Nephron (organoid): ENCODE measurements at regions not wholly inside any gene's neighbourhood (a gene's known extent, or its start where the extent isn't known, plus 50 kb on each side); places are given as distances from the start of the nearest gene placed in this dataset.
"Not testable (repeated sequence)": the region's sequence is repeated elsewhere in the genome, so short reads cannot be mapped to it uniquely, and the experiment has no call there.

Experiments used
- H3K27ac Mint-ChIP-seq, 3 experiments: 2 replicates each; pipeline ENCODE4 v1.8.0; 2020; ENCODE audit warnings: mixed read lengths in 3 of 3, mild to moderate bottlenecking in 2 of 3, moderate library complexity in 1 of 3
- H3K27me3 Mint-ChIP-seq: 2 replicates; pipeline ENCODE4 v1.8.0; 2021; ENCODE audit warnings: low read depth, mild to moderate bottlenecking, moderate library complexity, mixed read lengths
- H3K36me3 Mint-ChIP-seq: 2 replicates; pipeline ENCODE4 v1.8.0; 2020; ENCODE audit warnings: low read depth, mixed read lengths
- H3K4me1 Mint-ChIP-seq: 2 replicates; pipeline ENCODE4 v1.8.0; 2020; ENCODE audit warnings: mixed read lengths
- H3K4me3 Mint-ChIP-seq, 3 experiments: 2 replicates each; pipeline ENCODE4 v1.8.0; 2020; ENCODE audit warnings: mild to moderate bottlenecking in 3 of 3, mixed read lengths in 3 of 3, moderate library complexity in 2 of 3
- H3K9me3 Mint-ChIP-seq: 2 replicates; pipeline ENCODE4 v1.8.0; 2020; ENCODE audit warnings: mixed read lengths
- CTCF ChIP-seq, 3 experiments: fragments of 200-600 bp; sonication (generic); IDR thresholded peaks; one replicate each; pipeline ENCODE4 v1.5.0; 2021; ENCODE audit warnings: antibody characterized with exemption in 3 of 3; ENCODE audit not compliant: unreplicated experiment in 3 of 3

- Mint-ChIP-seq H3K27me3 (peaks cover 17% of the 10 kb centered on the region), H3K4me1 (no peaks in the 10 kb centered on the region), H3K4me3 (no peak overlapping the region), H3K27ac (no peak overlapping the region), H3K36me3 (no peaks in the 10 kb centered on the region), H3K9me3 (peaks cover 6% of the 10 kb centered on the region)
- TF ChIP-seq CTCF (IDR thresholded peaks at IDR 0.05; ENCODE audit: unreplicated experiment in 3 of 3) = no peak
Observed at GRCh38 chr6:168799067-168799466, 358.1 kb downstream of the SMOC2 start.

- no peak for TF ChIP-seq CTCF (IDR thresholded peaks at IDR 0.05; ENCODE audit: unreplicated experiment in 3 of 3)
- Mint-ChIP-seq H3K27ac (no peak overlapping the region), H3K27me3 (peaks cover 8% of the 10 kb centered on the region), H3K4me3 (no peak overlapping the region), H3K9me3 (peaks cover 6% of the 10 kb centered on the region), H3K36me3 (no peaks in the 10 kb centered on the region), H3K4me1 (no peaks in the 10 kb centered on the region)
Observed at GRCh38 chr6:168796106-168796505, 355.1 kb downstream of the SMOC2 start.

GRCh38 chr6:168795611-168796010 is 354.6 kb downstream of the SMOC2 start:
- not testable (repeated sequence) for H3K4me3 Mint-ChIP-seq, H3K9me3 Mint-ChIP-seq, H3K4me1 Mint-ChIP-seq, H3K27me3 Mint-ChIP-seq, H3K36me3 Mint-ChIP-seq
- H3K27ac Mint-ChIP-seq = peak overlapping the region in 1 of 3 experiments; percentile 51

GRCh38 chr6:168794491-168794890 is 353.5 kb downstream of the SMOC2 start:
- TF ChIP-seq CTCF (IDR thresholded peaks at IDR 0.05; ENCODE audit: unreplicated experiment in 3 of 3) = no peak
- Mint-ChIP-seq H3K36me3 (no peaks in the 10 kb centered on the region), H3K9me3 (peaks cover 6% of the 10 kb centered on the region), H3K27ac (no peak overlapping the region), H3K4me1 (no peaks in the 10 kb centered on the region), H3K4me3 (no peak overlapping the region), H3K27me3 (peaks cover 13% of the 10 kb centered on the region)

- Mint-ChIP-seq H3K9me3 (peaks cover 6% of the 10 kb centered on the region), H3K36me3 (no peaks in the 10 kb centered on the region), H3K27ac (no peak overlapping the region), H3K4me1 (no peaks in the 10 kb centered on the region), H3K4me3 (no peak overlapping the region), H3K27me3 (peaks cover 13% of the 10 kb centered on the region)
- TF ChIP-seq CTCF (IDR thresholded peaks at IDR 0.05; ENCODE audit: unreplicated experiment in 3 of 3) = no peak
Observed at GRCh38 chr6:168793649-168794048, 352.7 kb downstream of the SMOC2 start.

- Mint-ChIP-seq H3K4me3 (no peak overlapping the region), H3K36me3 (no peaks in the 10 kb centered on the region), H3K27me3 (peaks cover 8% of the 10 kb centered on the region), H3K4me1 (no peaks in the 10 kb centered on the region), H3K9me3 (peaks cover 9% of the 10 kb centered on the region), H3K27ac (no peak overlapping the region)
- no peak for TF ChIP-seq CTCF (IDR thresholded peaks at IDR 0.05; ENCODE audit: unreplicated experiment in 3 of 3)
Observed at GRCh38 chr6:168791917-168792316, 350.9 kb downstream of the SMOC2 start.
